Loucy (cell line): ENCODE measurements at regions not wholly inside any gene's neighbourhood (a gene's known extent, or its start where the extent isn't known, plus 50 kb on each side); places are given as distances from the start of the nearest gene placed in this dataset.

Experiments
- H2AFZ ChIP-seq: fragments of 200-600 bp; sonication (generic); 2 replicates; pipeline ENCODE4 v1.6.0; 2016; ENCODE audit warnings: antibody characterized with exemption, mild to moderate bottlenecking, low read length, moderate library complexity
- H3F3A ChIP-seq: fragments of 200-600 bp; 2 replicates; pipeline ENCODE4 v1.6.0; 2016; ENCODE audit warnings: antibody characterized with exemption, low read depth, mild to moderate bottlenecking
- H3K27me3 ChIP-seq: fragments of 200-600 bp; sonication (generic); 2 replicates; pipeline ENCODE4 v1.6.1; 2014; ENCODE audit warnings: low read length, mild to moderate bottlenecking; ENCODE audit not compliant: insufficient read depth, poor library complexity, severe bottlenecking
- H3K36me3 ChIP-seq: fragments of 200-600 bp; sonication (generic); 2 replicates; pipeline ENCODE4 v1.6.1; 2016; ENCODE audit warnings: low read length; ENCODE audit not compliant: insufficient read depth
- H3K4me1 ChIP-seq: fragments of 200-600 bp; sonication (generic); 2 replicates; pipeline ENCODE4 v1.5.1; 2014; ENCODE audit warnings: low read length, mild to moderate bottlenecking; ENCODE audit not compliant: insufficient read depth, poor library complexity, severe bottlenecking
- H3K4me2 ChIP-seq: fragments of 200-600 bp; sonication (generic); 2 replicates; pipeline ENCODE4 v1.6.0; 2014; ENCODE audit warnings: antibody characterized with exemption, low read length, low read depth, mild to moderate bottlenecking; ENCODE audit not compliant: poor library complexity, severe bottlenecking
- H3K4me3 ChIP-seq: fragments of 200-600 bp; sonication (generic); 2 replicates; pipeline ENCODE4 v1.5.1; 2014; ENCODE audit warnings: low read length, mild to moderate bottlenecking, mixed read lengths; ENCODE audit not compliant: poor library complexity, severe bottlenecking
- H3K79me2 ChIP-seq: fragments of 200-600 bp; sonication (generic); 2 replicates; pipeline ENCODE4 v1.6.1; 2014; ENCODE audit warnings: low read length; ENCODE audit not compliant: insufficient read depth
- H3K9ac ChIP-seq: fragments of 200-600 bp; sonication (generic); 2 replicates; pipeline ENCODE4 v1.6.0; 2014; ENCODE audit warnings: mild to moderate bottlenecking, low read depth, low read length, moderate library complexity; ENCODE audit not compliant: poor library complexity, severe bottlenecking
- H3K9me2 ChIP-seq: fragments of 200-600 bp; sonication (generic); replicated peaks from 2 replicates; pipeline ENCODE4 v1.6.1; 2016; ENCODE audit warnings: low read depth, low read length, mixed read lengths
- H3K9me3 ChIP-seq: fragments of 200-600 bp; sonication (generic); 2 replicates; pipeline ENCODE4 v1.6.1; 2014; ENCODE audit warnings: mild to moderate bottlenecking, antibody characterized with exemption, low read length, low read depth; ENCODE audit not compliant: insufficient read depth
- H4K20me1 ChIP-seq: fragments of 200-600 bp; sonication (generic); 2 replicates; pipeline ENCODE4 v1.6.0; 2014; ENCODE audit warnings: antibody characterized with exemption, low read length, mild to moderate bottlenecking; ENCODE audit not compliant: insufficient read depth, poor library complexity, severe bottlenecking
- EZH2phosphoT487 ChIP-seq: fragments of 200-600 bp; IDR thresholded peaks from 2 replicates; pipeline ENCODE4 v1.6.1; 2018; ENCODE audit warnings: antibody characterized with exemption, mild to moderate bottlenecking, moderate library complexity, borderline replicate concordance
- TF ChIP-seq, protein P1 (sequence below): fragments of 200-600 bp; sonication (generic); conservative IDR thresholded peaks from 2 replicates; pipeline ENCODE4 v1.5.1; 2014; ENCODE audit warnings: mild to moderate bottlenecking, antibody characterized with exemption, low read length

DNA sequence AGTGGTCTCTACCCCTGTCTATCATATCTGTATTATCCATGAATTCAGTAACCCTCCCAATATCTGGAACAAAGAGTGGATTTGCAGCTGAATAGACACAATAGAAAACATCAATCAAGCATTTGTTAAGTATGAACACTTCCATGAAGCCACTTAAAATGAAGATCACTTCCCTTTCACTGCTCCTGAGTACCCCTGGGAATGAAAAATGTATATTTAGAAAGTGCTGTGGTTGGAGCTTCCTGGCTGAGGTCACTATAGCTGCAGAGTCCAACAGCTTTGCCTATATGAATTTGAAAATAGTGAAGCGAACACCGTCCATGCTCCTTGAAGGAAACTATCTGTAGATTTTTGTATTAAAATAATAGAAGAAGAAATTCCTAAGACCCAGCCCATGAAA lies 227.0 kb downstream of the DTHD1 start:
- Histone ChIP-seq H4K20me1 (no peaks in the 10 kb centered on the region), H3K4me1 (peaks cover 11% of the 10 kb centered on the region), H3K4me3 (no peak overlapping the region), H3K9me2 (no peaks in the 10 kb centered on the region), H3K79me2 (no peaks in the 10 kb centered on the region), H3K27me3 (no peaks in the 10 kb centered on the region), H3F3A (no peaks in the 10 kb centered on the region), H3K9me3 (no peaks in the 10 kb centered on the region), H3K9ac (no peak overlapping the region), H3K4me2 (peak overlapping the region; percentile 41), H2AFZ (no peak overlapping the region; the same call in 1 of the 2 replicates), H3K36me3 (no peaks in the 10 kb centered on the region)
- no peak for TF ChIP-seq EZH2phosphoT487
- TF ChIP-seq, protein P1, sequence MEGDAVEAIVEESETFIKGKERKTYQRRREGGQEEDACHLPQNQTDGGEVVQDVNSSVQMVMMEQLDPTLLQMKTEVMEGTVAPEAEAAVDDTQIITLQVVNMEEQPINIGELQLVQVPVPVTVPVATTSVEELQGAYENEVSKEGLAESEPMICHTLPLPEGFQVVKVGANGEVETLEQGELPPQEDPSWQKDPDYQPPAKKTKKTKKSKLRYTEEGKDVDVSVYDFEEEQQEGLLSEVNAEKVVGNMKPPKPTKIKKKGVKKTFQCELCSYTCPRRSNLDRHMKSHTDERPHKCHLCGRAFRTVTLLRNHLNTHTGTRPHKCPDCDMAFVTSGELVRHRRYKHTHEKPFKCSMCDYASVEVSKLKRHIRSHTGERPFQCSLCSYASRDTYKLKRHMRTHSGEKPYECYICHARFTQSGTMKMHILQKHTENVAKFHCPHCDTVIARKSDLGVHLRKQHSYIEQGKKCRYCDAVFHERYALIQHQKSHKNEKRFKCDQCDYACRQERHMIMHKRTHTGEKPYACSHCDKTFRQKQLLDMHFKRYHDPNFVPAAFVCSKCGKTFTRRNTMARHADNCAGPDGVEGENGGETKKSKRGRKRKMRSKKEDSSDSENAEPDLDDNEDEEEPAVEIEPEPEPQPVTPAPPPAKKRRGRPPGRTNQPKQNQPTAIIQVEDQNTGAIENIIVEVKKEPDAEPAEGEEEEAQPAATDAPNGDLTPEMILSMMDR = no peak

- no peak overlapping the region for H3K4me2 ChIP-seq
- H3K36me3 ChIP-seq = no peaks in the 10 kb centered on the region
- no peaks in the 10 kb centered on the region for H3K9me3 ChIP-seq
- H3K79me2 ChIP-seq = no peaks in the 10 kb centered on the region
- peaks cover 11% of the 10 kb centered on the region for H3K4me1 ChIP-seq
- no peak overlapping the region for H2AFZ ChIP-seq
- TF ChIP-seq EZH2phosphoT487 = no peak
- TF ChIP-seq, protein P1 = no peak
- H3K27me3 ChIP-seq = no peaks in the 10 kb centered on the region
- H4K20me1 ChIP-seq = no peaks in the 10 kb centered on the region
- no peaks in the 10 kb centered on the region for H3K9me2 ChIP-seq
- no peak overlapping the region for H3K9ac ChIP-seq
- H3F3A ChIP-seq = no peaks in the 10 kb centered on the region
- no peak overlapping the region for H3K4me3 ChIP-seq
Measured at GRCh38 chr4:36509845-36510244, 228.4 kb downstream of the DTHD1 start.

GRCh38 chr4:36511785-36512184 lies 230.4 kb downstream of the DTHD1 start:
- Histone ChIP-seq H2AFZ (no peak overlapping the region), H3K4me1 (peaks cover 11% of the 10 kb centered on the region), H3K36me3 (no peaks in the 10 kb centered on the region), H4K20me1 (no peaks in the 10 kb centered on the region), H3K9me3 (no peaks in the 10 kb centered on the region), H3F3A (no peaks in the 10 kb centered on the region), H3K9ac (no peak overlapping the region), H3K79me2 (no peaks in the 10 kb centered on the region), H3K4me2 (no peak overlapping the region), H3K27me3 (no peaks in the 10 kb centered on the region), H3K9me2 (no peaks in the 10 kb centered on the region), H3K4me3 (no peak overlapping the region)
- no peak for TF ChIP-seq EZH2phosphoT487
- TF ChIP-seq, protein P1 = no peak
